Osteoblast (primary cell): ENCODE measurements at regions not wholly inside any gene's neighbourhood (a gene's known extent, or its start where the extent isn't known, plus 50 kb on each side); places are given as distances from the start of the nearest gene placed in this dataset.

ENCODE experiments used
- DNase-seq: peaks from one replicate; pipeline ENCODE4 v3.0.0; 2011; ENCODE audit warnings: low spot score, mixed read lengths; ENCODE audit not compliant: insufficient read length; ENCODE audit errors: missing footprints
- H2AFZ ChIP-seq: 2 replicates; pipeline ENCODE4 v1.6.0; 2011; ENCODE audit warnings: mild to moderate bottlenecking, low read length
- H3K27ac ChIP-seq: 2 replicates; pipeline ENCODE4 v1.5.1; 2011; ENCODE audit warnings: mild to moderate bottlenecking, low read depth, low read length, moderate library complexity
- H3K27me3 ChIP-seq: 2 replicates; pipeline ENCODE4 v1.6.0; 2012; ENCODE audit warnings: mild to moderate bottlenecking, control low read depth, inconsistent platforms, low read length, moderate library complexity; ENCODE audit not compliant: insufficient read depth
- H3K36me3 ChIP-seq: 2 replicates; pipeline ENCODE4 v1.5.1; 2011; ENCODE audit warnings: mild to moderate bottlenecking, low read length, control low read depth, moderate library complexity; ENCODE audit not compliant: insufficient read depth
- H3K4me1 ChIP-seq: 2 replicates; pipeline ENCODE4 v1.5.1; 2011; ENCODE audit warnings: mild to moderate bottlenecking, low read length, control low read depth, moderate library complexity; ENCODE audit not compliant: insufficient read depth
- H3K4me2 ChIP-seq: 2 replicates; pipeline ENCODE4 v1.6.0; 2011; ENCODE audit warnings: mild to moderate bottlenecking, low read length; ENCODE audit not compliant: insufficient read depth
- H3K4me3 ChIP-seq: fragments of 200-600 bp; sonication (generic); 3 replicates; pipeline ENCODE4 v1.5.1; 2012; ENCODE audit warnings: mild to moderate bottlenecking, low read length, inconsistent platforms; ENCODE audit not compliant: insufficient read depth
- H3K79me2 ChIP-seq: 2 replicates; pipeline ENCODE4 v1.6.0; 2012; ENCODE audit warnings: mild to moderate bottlenecking, low read length, control low read depth, inconsistent platforms; ENCODE audit not compliant: insufficient read depth
- H3K9me3 ChIP-seq: 2 replicates; pipeline ENCODE4 v1.5.1; 2011; ENCODE audit warnings: low read depth, low read length, control low read depth
- H4K20me1 ChIP-seq: 2 replicates; pipeline ENCODE4 v1.6.0; 2012; ENCODE audit warnings: mild to moderate bottlenecking, low read length, control low read depth; ENCODE audit not compliant: insufficient read depth
- TF ChIP-seq, protein P1 (sequence below): IDR thresholded peaks from 2 replicates; pipeline ENCODE4 v1.5.1; 2011; ENCODE audit warnings: mild to moderate bottlenecking, low read depth, low read length, moderate library complexity; ENCODE audit errors: extremely low read depth

DNA sequence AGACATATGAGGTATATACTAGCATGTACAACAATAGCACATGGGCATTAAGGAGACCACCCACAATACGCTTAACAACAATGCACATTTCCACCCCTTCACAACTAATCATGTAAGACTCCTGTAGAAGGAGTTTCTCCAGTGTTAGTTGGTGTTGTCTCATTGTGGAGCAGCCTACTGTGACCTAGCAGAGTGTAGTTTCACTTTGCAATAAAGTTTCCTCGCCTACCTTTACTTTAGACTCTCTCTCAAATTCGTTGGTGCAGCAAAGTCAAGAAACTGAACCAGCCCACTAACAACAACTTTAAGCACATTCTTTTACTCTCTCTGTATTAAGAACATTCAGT, 863.6 kb downstream of the FAM181B start:
- H3K36me3 ChIP-seq: no peaks in the 10 kb centered on the region
- no peak overlapping the region for H2AFZ ChIP-seq
- H3K4me3 ChIP-seq: no peak overlapping the region
- TF ChIP-seq, protein P1, sequence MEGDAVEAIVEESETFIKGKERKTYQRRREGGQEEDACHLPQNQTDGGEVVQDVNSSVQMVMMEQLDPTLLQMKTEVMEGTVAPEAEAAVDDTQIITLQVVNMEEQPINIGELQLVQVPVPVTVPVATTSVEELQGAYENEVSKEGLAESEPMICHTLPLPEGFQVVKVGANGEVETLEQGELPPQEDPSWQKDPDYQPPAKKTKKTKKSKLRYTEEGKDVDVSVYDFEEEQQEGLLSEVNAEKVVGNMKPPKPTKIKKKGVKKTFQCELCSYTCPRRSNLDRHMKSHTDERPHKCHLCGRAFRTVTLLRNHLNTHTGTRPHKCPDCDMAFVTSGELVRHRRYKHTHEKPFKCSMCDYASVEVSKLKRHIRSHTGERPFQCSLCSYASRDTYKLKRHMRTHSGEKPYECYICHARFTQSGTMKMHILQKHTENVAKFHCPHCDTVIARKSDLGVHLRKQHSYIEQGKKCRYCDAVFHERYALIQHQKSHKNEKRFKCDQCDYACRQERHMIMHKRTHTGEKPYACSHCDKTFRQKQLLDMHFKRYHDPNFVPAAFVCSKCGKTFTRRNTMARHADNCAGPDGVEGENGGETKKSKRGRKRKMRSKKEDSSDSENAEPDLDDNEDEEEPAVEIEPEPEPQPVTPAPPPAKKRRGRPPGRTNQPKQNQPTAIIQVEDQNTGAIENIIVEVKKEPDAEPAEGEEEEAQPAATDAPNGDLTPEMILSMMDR: no peak
- no peaks in the 10 kb centered on the region for H3K79me2 ChIP-seq
- no peak for DNase-seq
- no peaks in the 10 kb centered on the region for H3K9me3 ChIP-seq
- no peaks in the 10 kb centered on the region for H3K4me1 ChIP-seq
- H3K27me3 ChIP-seq: no peaks in the 10 kb centered on the region
- no peak overlapping the region for H3K27ac ChIP-seq
- no peak overlapping the region for H3K4me2 ChIP-seq
- no peaks in the 10 kb centered on the region for H4K20me1 ChIP-seq

DNA sequence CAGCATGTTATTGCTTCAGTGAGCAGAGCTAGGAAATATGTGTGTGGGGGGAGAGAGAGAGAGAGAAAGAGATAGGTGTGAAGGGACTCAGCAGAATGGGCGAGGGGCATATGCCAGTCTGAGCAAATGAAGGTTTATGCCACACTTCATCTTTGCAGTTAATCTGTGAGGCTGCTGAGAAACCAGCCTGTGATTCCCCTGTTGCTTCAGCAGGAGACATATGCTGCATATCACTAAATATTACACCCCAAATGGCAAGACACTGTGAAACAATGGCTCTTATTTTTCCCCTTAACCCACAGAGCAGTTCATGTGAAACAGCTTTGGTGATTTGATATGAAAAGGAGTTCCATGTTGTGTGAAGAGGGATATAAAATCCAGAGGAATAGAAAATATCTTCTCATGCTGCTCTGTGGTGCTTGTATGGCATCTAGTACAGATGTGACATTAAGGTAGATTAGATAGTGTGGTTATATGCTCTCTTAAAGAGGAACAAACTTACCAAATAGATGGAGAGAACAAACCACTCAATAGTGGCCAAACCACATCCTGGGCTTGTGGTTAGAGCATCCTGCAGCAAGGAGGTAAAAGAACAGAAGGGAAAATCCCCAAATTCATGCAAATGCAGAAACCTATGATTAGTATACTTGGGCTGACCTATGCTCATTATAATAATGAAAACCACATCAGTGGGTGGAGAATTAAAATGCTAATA, 864.2 kb downstream of the FAM181B start:
- H3K4me2 ChIP-seq: no peak overlapping the region
- no peaks in the 10 kb centered on the region for H3K79me2 ChIP-seq
- no peaks in the 10 kb centered on the region for H3K9me3 ChIP-seq
- TF ChIP-seq, protein P1: no peak
- H3K27ac ChIP-seq: no peak overlapping the region
- no peak for DNase-seq
- no peaks in the 10 kb centered on the region for H3K36me3 ChIP-seq
- H3K4me1 ChIP-seq: no peaks in the 10 kb centered on the region
- no peaks in the 10 kb centered on the region for H3K27me3 ChIP-seq
- no peaks in the 10 kb centered on the region for H4K20me1 ChIP-seq
- no peak overlapping the region for H3K4me3 ChIP-seq
- no peak overlapping the region for H2AFZ ChIP-seq

DNA sequence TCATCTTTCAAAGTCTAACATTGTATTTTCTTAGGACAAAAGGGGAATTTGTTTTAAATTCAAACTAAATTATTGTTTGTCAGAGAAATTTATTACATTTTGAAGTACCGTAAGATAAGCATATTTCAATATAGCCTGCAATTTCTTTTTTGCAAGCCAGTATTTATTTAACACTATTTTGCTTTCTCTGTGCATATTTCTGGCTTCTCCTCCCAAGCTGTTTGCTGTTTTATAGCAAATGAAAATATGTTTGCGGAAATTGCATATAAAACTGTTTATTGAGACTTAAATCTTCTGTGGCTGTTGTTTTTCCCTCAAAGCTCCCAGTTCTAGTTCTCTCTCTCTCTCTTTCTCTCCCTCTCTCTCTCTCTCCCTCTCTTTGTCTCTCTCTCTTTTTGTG, 866.8 kb downstream of the FAM181B start:
- Histone ChIP-seq H4K20me1 (no peaks in the 10 kb centered on the region), H3K27ac (no peak overlapping the region), H3K4me3 (no peak overlapping the region), H2AFZ (no peak overlapping the region), H3K9me3 (no peaks in the 10 kb centered on the region), H3K4me2 (no peak overlapping the region), H3K79me2 (no peaks in the 10 kb centered on the region), H3K36me3 (no peaks in the 10 kb centered on the region), H3K27me3 (no peaks in the 10 kb centered on the region), H3K4me1 (no peaks in the 10 kb centered on the region)
- no peak for DNase-seq
- TF ChIP-seq, protein P1: no peak

DNA sequence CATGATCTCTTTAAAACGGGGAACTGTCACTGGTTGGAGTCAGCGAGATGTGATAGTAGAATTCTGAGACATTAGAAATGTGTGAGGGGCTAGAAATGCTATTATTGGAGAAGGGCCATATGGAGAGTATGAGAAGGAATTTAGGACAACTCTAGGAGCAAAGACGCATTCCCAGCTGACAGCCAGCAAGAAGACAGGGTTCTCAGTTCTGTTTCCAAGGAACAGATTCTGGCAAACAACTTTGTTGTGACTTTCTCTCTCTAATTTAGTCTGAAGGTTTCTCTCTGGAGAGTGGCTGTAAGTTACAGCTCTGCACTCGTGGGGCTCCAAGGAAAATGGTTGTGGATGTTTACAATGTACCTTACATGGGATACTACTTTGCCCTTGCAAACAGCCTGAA, 876.3 kb downstream of the FAM181B start:
- H3K27ac ChIP-seq: no peak overlapping the region

More for the DNA sequence above, 876.3 kb downstream of the FAM181B start:
- Histone ChIP-seq H3K27me3 (no peaks in the 10 kb centered on the region), H3K4me3 (no peak overlapping the region), H2AFZ (no peak overlapping the region), H3K9me3 (no peaks in the 10 kb centered on the region), H3K79me2 (no peaks in the 10 kb centered on the region), H4K20me1 (no peaks in the 10 kb centered on the region), H3K36me3 (no peaks in the 10 kb centered on the region), H3K4me1 (no peaks in the 10 kb centered on the region), H3K4me2 (no peak overlapping the region)
- TF ChIP-seq, protein P1: no peak
- no peak for DNase-seq
